SK-N-SH treated with all-trans-retinoic acid at 6 μM for 48 hours (cell line): ENCODE measurements at regions not wholly inside any gene's neighbourhood (a gene's known extent, or its start where the extent isn't known, plus 50 kb on each side); places are given as distances from the start of the nearest gene placed in this dataset.

Experiments
- ATAC-seq: fragments of 200-7000 bp; cut with Tn5 transposase; 3 replicates; pipeline ENCODE4 v1.9.1; 2020; ENCODE audit warnings: mild to moderate bottlenecking, moderate library complexity
- ARNTL ChIP-seq: fragments of 450-650 bp; formaldehyde crosslinking; IDR thresholded peaks from 2 replicates; pipeline ENCODE4 v1.5.0; 2020; ENCODE audit warnings: low read depth, mild to moderate bottlenecking, moderate library complexity, borderline replicate concordance
- BACH2 ChIP-seq: fragments of 250-450 bp; sonication (Bioruptor Pico); IDR thresholded peaks from 2 replicates; pipeline ENCODE4 v1.9.0; 2021; ENCODE audit warnings: mild to moderate bottlenecking, borderline replicate concordance
- CREB5 ChIP-seq: fragments of 250-450 bp; sonication (Bioruptor Pico); IDR thresholded peaks from 2 replicates; pipeline ENCODE4 v1.5.1; 2020; ENCODE audit warnings: low read depth, mild to moderate bottlenecking, moderate library complexity
- CSDC2 ChIP-seq: fragments of 250-450 bp; sonication (Bioruptor Pico); IDR thresholded peaks from 2 replicates; pipeline ENCODE4 v1.5.0; 2020; ENCODE audit warnings: mild to moderate bottlenecking, moderate library complexity
- GLIS3 ChIP-seq: fragments of 250-450 bp; sonication (Bioruptor Pico); IDR thresholded peaks from 2 replicates; pipeline ENCODE4 v1.5.0; 2020; ENCODE audit warnings: mild to moderate bottlenecking, moderate library complexity
- ISL1 ChIP-seq: fragments of 250-450 bp; sonication (Bioruptor Pico); IDR thresholded peaks from 2 replicates; pipeline ENCODE4 v2.1.2; 2022; ENCODE audit warnings: mild to moderate bottlenecking, moderate library complexity
- PATZ1 ChIP-seq: fragments of 250-450 bp; sonication (Bioruptor Pico); IDR thresholded peaks from 2 replicates; pipeline ENCODE4 v1.8.0; 2020; ENCODE audit warnings: mild to moderate bottlenecking, moderate library complexity, borderline replicate concordance
- POU6F1 ChIP-seq: fragments of 250-450 bp; sonication (Bioruptor Pico); IDR thresholded peaks from 2 replicates; pipeline ENCODE4 v1.8.0; 2021; ENCODE audit warnings: low read depth, mild to moderate bottlenecking, moderate library complexity, borderline replicate concordance
- PPARA ChIP-seq: fragments of 250-450 bp; sonication (Bioruptor Pico); IDR thresholded peaks from 2 replicates; pipeline ENCODE4 v1.5.0; 2020; ENCODE audit warnings: mild to moderate bottlenecking, borderline replicate concordance
- SNAI2 ChIP-seq: fragments of 250-450 bp; sonication (Bioruptor Pico); IDR thresholded peaks from 2 replicates; pipeline ENCODE4 v1.5.0; 2020; ENCODE audit warnings: mild to moderate bottlenecking, moderate library complexity
- TCF4 ChIP-seq: fragments of 250-450 bp; sonication (Bioruptor Pico); IDR thresholded peaks from 2 replicates; pipeline ENCODE4 v1.8.0; 2021; ENCODE audit warnings: mild to moderate bottlenecking, moderate library complexity, borderline replicate concordance
- TSHZ2 ChIP-seq: fragments of 250-450 bp; sonication (Bioruptor Pico); IDR thresholded peaks from 2 replicates; pipeline ENCODE4 v1.5.0; 2020; ENCODE audit warnings: mild to moderate bottlenecking, moderate library complexity
- ZC3H10 ChIP-seq: fragments of 250-450 bp; sonication (Bioruptor Pico); IDR thresholded peaks from 2 replicates; pipeline ENCODE4 v1.5.1; 2021; ENCODE audit warnings: mild to moderate bottlenecking, moderate library complexity
- ZFP30 ChIP-seq: fragments of 450-650 bp; formaldehyde crosslinking; IDR thresholded peaks from 2 replicates; pipeline ENCODE4 v1.5.0; 2022; ENCODE audit warnings: mild to moderate bottlenecking, moderate library complexity
- ZNF565 ChIP-seq: fragments of 450-650 bp; formaldehyde crosslinking; conservative IDR thresholded peaks from 2 replicates; pipeline ENCODE4 v1.5.0; 2020; ENCODE audit warnings: low read depth, mild to moderate bottlenecking, moderate library complexity
- ZNF70 ChIP-seq: fragments of 450-650 bp; formaldehyde crosslinking; IDR thresholded peaks from 2 replicates; pipeline ENCODE4 v1.5.0; 2020; ENCODE audit warnings: mild to moderate bottlenecking, moderate library complexity
- ZNF8 ChIP-seq: fragments of 450-650 bp; formaldehyde crosslinking; IDR thresholded peaks from 2 replicates; pipeline ENCODE4 v1.5.0; 2020; ENCODE audit warnings: mild to moderate bottlenecking, moderate library complexity

GRCh38 chr17:77889135-77889505 is 69.4 kb upstream of the TNRC6C start (continued):
- TF ChIP-seq TSHZ2 (no peak), PPARA (CRISPR knock-in tag) (no peak), BACH2 (CRISPR knock-in tag) (no peak)

GRCh38 chr17:77889866-77890760 is 68.4 kb upstream of the TNRC6C start:
- no peak for ATAC-seq
- TF ChIP-seq PATZ1 (CRISPR knock-in tag): no peak
- no peak for TF ChIP-seq GLIS3 (CRISPR knock-in tag)
- no peak for TF ChIP-seq TCF4
- TF ChIP-seq CREB5 (CRISPR knock-in tag): no peak
- no peak for TF ChIP-seq POU6F1 (CRISPR knock-in tag)

GRCh38 chr17:77890771-77891170 is 67.7 kb upstream of the TNRC6C start:
- TF ChIP-seq POU6F1 (CRISPR knock-in tag) (no peak), BACH2 (CRISPR knock-in tag) (no peak), TSHZ2 (no peak), ZFP30 (CRISPR knock-in tag) (no peak), CSDC2 (CRISPR knock-in tag) (no peak), ISL1 (CRISPR knock-in tag) (no peak), ZNF70 (CRISPR knock-in tag) (no peak), ZNF8 (CRISPR knock-in tag) (no peak), GLIS3 (CRISPR knock-in tag) (no peak), ZNF565 (CRISPR knock-in tag) (no peak), PPARA (CRISPR knock-in tag) (no peak), CREB5 (CRISPR knock-in tag) (no peak), PATZ1 (CRISPR knock-in tag) (no peak), SNAI2 (no peak), ARNTL (no peak), ZC3H10 (CRISPR knock-in tag) (no peak)
- TF ChIP-seq, all 23 proteins: peak for 0
- no peak for ATAC-seq
